Effector memory CD8-positive, alpha-beta T cell (primary cell): ENCODE measurements at regions not wholly inside any gene's neighbourhood (a gene's known extent, or its start where the extent isn't known, plus 50 kb on each side); places are given as distances from the start of the nearest gene placed in this dataset.

Experiments used
- ATAC-seq: fragments of 150-1000 bp; cut with Tn5 transposase; replicated peaks from 2 replicates; pipeline ENCODE4 v1.10.0; 2021; ENCODE audit warnings: mild to moderate bottlenecking, moderate library complexity
- DNase-seq, 3 experiments: peaks; one replicate each; pipeline ENCODE4 v3.0.0; 2021
- H3K27ac Mint-ChIP-seq, 2 donors: one replicate each; pipeline ENCODE4 v1.8.0; 2022; ENCODE audit warnings: mild to moderate bottlenecking in 2 of 2, mixed read lengths in 2 of 2, moderate library complexity in 2 of 2
- H3K27me3 Mint-ChIP-seq, 2 donors: one replicate each; pipeline ENCODE4 v1.8.0; 2022; ENCODE audit warnings: mixed read lengths in 2 of 2
- H3K36me3 Mint-ChIP-seq: one replicate; pipeline ENCODE4 v1.8.0; 2022; ENCODE audit warnings: mild to moderate bottlenecking, moderate library complexity, mixed read lengths; ENCODE audit not compliant: insufficient read depth
- H3K4me1 Mint-ChIP-seq, 2 donors: one replicate each; pipeline ENCODE4 v1.8.0; 2022; ENCODE audit warnings: low read depth in 2 of 2, mixed read lengths in 2 of 2
- H3K4me3 Mint-ChIP-seq, 2 donors: one replicate each; pipeline ENCODE4 v1.8.0; 2022; ENCODE audit warnings: mild to moderate bottlenecking in 2 of 2, mixed read lengths in 2 of 2, moderate library complexity in 2 of 2
- H3K9me3 Mint-ChIP-seq, 2 donors: one replicate each; pipeline ENCODE4 v1.8.0; 2022; ENCODE audit warnings: mixed read lengths in 2 of 2

DNA sequence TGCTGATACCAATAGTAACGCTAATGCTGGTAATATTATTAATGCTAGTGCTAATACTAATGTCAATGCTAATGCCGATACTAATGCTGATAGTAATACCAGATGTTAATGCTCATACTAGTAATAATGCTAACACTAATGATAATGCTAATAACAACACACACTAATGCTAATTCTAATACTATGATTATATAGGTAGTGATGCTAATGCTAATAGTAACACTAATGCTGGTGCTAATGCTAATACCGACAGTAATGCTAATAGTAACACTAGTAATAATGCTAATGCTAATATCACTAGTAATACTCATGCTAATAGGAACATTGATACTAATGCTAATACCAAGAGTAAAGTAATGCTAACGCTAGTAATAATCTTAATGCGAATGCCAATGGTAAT, 406.4 kb upstream of the RNF32 start:
- DNase-seq = no peak
- ATAC-seq = no peak
- Mint-ChIP-seq H3K4me3 (no peak overlapping the region), H3K9me3 (peaks cover 0 to 6% of the 10 kb centered on the region in 2 donors), H3K27ac (no peak overlapping the region), H3K4me1 (peaks cover 0 to 1% of the 10 kb centered on the region in 2 donors), H3K36me3 (no peaks in the 10 kb centered on the region), H3K27me3 (no peaks in the 10 kb centered on the region)

DNA sequence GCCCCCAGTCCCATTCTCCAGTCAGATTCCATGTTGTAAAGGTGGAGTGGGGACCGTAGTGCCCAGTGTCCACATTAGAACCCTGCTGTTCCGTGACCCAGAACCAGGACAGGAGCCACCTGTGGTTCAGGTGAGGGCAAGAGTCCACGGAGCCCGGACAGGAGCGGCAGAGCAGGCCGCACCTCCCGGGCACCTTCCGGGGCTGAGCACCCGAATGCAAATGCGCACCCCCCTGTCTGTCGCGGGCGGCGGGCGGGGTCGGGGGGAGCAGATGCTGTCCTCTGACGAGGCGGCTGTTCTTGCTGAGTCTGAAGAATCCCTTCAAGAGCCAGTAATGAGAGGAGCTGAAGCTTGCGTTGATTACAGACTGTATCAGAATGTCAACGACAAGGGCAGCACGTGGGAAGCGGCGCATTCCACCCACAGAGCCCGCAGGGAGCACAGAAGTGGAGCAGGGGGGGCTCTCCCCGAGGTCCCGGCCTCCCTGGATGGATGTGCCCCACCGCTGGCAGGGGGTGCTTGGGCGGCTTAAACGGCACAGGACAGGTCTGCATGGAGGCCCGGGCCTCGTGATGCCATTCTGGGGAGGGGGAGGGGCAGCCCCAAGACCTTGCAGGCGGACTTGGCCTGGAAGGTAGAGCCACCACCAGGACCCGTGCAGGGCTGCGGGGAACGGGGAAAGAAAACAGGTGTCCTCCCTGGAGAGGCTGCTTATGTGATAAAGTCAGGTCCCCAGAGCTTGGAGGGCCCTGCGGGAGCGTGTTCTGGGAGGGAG, 407.5 kb upstream of the RNF32 start:
- DNase-seq = no peak
- H3K27ac Mint-ChIP-seq = no peak overlapping the region
- no peaks in the 10 kb centered on the region for H3K27me3 Mint-ChIP-seq
- no peaks in the 10 kb centered on the region for H3K36me3 Mint-ChIP-seq
- ATAC-seq = no peak
- H3K4me1 Mint-ChIP-seq = peaks cover 0 to 1% of the 10 kb centered on the region in 2 donors
- no peak overlapping the region for H3K4me3 Mint-ChIP-seq
- peaks cover 0 to 6% of the 10 kb centered on the region in 2 donors for H3K9me3 Mint-ChIP-seq

DNA sequence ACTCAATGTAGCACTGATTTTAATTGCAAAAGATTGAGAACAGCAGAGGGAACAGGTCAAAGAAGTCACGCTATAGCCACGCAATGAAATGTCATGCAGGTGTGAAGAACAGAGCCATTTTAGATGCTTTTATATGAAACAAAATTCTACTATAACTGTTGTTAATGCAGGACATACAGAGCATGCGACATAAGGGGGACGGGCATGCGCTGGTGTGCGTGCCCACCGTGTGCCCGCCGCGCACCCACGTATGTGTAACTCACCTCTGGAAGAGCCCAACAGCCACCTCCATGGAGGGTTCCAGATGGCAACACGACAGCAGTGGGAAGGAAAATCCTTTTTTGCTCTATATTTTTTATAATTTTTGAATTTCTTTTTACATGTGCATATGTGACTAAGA, 410.0 kb upstream of the RNF32 start:
- ATAC-seq (no peak), DNase-seq (no peak)
- no peaks in the 10 kb centered on the region for H3K4me1 Mint-ChIP-seq
- H3K36me3 Mint-ChIP-seq = no peaks in the 10 kb centered on the region
- H3K27ac Mint-ChIP-seq = no peak overlapping the region
- no peaks in the 10 kb centered on the region for H3K9me3 Mint-ChIP-seq
- no peak overlapping the region for H3K4me3 Mint-ChIP-seq
- H3K27me3 Mint-ChIP-seq = no peaks in the 10 kb centered on the region

DNA sequence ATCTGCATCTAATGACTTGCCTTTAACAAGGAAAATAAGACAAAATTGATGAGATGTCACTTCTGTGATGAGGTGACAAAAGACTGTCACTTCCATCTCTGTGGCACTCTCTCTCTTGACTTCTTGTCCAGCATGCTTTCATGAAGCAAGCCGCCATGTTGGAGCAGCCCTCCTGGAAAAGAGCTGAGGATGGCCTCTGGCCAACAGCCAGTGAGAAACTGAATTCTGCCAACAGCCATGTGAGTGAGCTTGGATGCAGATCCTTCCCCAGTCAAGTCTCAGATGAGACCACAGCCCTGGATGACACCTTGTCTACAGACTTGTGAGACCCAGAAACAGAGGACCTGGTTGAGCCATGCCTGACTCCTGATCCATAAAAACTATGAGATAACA, 412.6 kb upstream of the SHH start:
- no peaks in the 10 kb centered on the region for H3K9me3 Mint-ChIP-seq
- DNase-seq = no peak
- peaks cover 6 to 12% of the 10 kb centered on the region in 2 donors for H3K27me3 Mint-ChIP-seq
- no peaks in the 10 kb centered on the region for H3K36me3 Mint-ChIP-seq
- no peak overlapping the region for H3K27ac Mint-ChIP-seq
- no peak for ATAC-seq
- no peaks in the 10 kb centered on the region for H3K4me1 Mint-ChIP-seq
- H3K4me3 Mint-ChIP-seq = no peak overlapping the region

DNA sequence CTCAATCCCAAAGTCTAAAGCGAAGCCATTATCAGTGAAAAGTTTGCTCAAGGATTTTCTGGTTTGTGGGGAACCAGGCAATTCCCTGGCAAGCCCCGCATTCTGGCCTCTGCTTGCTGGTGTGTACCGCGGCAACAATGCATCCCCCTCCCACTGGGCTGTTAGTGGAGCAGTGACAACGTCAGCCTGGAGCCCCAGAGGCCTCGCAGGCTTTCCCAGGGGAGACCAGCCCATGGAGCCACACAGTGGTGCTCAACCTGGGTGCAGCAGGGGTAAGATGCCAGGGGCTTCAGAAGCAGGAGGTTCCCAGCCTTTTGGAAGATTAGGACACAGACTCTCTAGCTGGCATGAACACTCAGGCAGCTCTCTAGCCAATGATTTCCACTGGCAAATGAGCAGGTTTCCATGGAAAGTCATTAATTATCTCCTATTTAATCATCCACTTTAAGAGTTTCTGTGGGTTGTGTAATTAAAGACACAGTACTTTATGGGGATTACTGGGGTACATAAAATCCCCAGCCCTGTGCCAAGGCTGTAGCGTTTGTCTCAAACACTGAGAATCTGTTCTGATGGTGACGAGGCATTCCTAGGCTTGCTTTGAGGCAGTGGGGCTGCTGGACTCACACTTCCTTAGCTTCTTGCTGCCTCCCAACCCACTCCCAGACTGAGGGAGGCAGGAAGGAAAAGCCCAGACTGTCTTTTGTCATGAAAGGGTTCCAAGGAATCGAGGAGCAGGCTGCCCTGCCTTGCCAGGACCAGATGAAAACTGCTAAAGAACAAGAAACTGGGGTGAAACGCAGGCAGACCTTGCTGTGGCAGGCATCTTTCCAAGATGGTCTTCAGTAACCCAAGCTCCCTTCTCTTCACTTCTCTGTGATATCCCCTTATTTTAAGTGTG, 411.9 kb upstream of the SHH start:
- H3K27me3 Mint-ChIP-seq = peaks cover 6 to 17% of the 10 kb centered on the region in 2 donors
- H3K4me1 Mint-ChIP-seq = no peaks in the 10 kb centered on the region
- ATAC-seq (no peak), DNase-seq (no peak)
- no peak overlapping the region for H3K4me3 Mint-ChIP-seq
- no peak overlapping the region for H3K27ac Mint-ChIP-seq
- no peaks in the 10 kb centered on the region for H3K9me3 Mint-ChIP-seq
- no peaks in the 10 kb centered on the region for H3K36me3 Mint-ChIP-seq

DNA sequence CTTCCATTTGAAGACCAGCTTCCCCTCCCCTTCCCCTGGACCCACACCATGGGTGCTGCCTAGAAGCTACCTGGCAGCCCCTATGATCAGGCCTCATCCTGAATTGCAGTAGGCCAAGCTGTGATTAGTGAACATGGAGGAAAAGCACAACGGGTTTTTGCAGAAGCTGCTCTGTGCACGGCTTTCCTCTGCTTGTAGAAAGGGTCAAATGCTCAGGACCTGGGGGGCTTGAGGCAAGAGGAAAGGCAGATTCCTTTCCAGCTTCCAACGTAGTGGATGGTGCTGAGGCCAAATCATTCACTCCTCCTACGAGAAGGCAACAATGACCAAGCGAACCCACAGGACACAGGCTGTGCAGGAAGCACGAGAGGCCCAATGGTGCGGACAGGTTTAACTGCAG, 410.3 kb upstream of the SHH start:
- Mint-ChIP-seq H3K36me3 (no peaks in the 10 kb centered on the region), H3K9me3 (no peaks in the 10 kb centered on the region), H3K27me3 (peaks cover 6 to 23% of the 10 kb centered on the region in 2 donors), H3K4me3 (no peak overlapping the region), H3K4me1 (no peaks in the 10 kb centered on the region), H3K27ac (no peak overlapping the region)
- ATAC-seq (no peak), DNase-seq (no peak)

DNA sequence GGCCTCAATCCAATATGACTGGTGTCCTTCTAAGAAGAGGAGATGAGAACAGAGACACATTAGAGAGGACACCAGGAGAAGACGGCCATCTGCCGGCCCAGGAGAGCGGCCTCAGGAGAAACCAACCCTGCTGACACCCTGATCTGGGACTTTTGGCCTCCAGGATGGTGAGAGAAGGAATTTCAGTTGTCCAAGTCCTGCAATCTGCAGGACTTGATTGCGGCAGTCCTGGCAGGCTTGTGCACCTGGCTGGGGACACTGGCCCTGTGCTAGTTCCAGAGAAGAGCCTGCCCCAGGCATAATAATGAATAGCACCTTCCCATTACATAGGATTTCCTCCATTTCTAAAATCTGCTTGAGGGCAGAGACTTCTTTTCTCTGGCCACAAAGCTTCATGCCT, 409.9 kb upstream of the SHH start:
- no peaks in the 10 kb centered on the region for H3K4me1 Mint-ChIP-seq
- no peak for ATAC-seq
- no peak for DNase-seq
- H3K4me3 Mint-ChIP-seq = no peak overlapping the region
- no peaks in the 10 kb centered on the region for H3K36me3 Mint-ChIP-seq
- H3K9me3 Mint-ChIP-seq = no peaks in the 10 kb centered on the region
- peaks cover 6 to 25% of the 10 kb centered on the region in 2 donors for H3K27me3 Mint-ChIP-seq
- H3K27ac Mint-ChIP-seq = no peak overlapping the region

DNA sequence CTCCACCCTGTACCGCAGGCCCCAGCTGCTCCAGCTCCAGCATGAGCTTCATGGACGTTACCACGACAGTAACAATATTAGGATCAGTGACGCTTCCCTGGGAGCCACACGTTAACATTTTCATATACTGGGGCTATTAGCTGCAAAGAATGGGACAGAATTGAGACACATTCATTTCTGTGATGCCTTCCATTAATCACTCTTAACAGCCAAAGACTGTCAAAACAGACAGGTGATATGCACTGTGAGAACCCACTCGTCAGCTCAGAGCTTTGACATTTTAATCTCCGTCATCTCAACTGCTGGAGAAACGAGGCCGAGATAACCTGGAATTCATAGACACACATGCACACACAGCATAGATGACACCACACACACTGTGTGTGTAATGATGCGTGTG, 408.4 kb upstream of the SHH start:
- Mint-ChIP-seq H3K36me3 (no peaks in the 10 kb centered on the region), H3K4me3 (no peak overlapping the region), H3K9me3 (no peaks in the 10 kb centered on the region), H3K27me3 (peaks cover 6 to 25% of the 10 kb centered on the region in 2 donors), H3K27ac (no peak overlapping the region), H3K4me1 (no peaks in the 10 kb centered on the region)
- DNase-seq (no peak), ATAC-seq (no peak)

DNA sequence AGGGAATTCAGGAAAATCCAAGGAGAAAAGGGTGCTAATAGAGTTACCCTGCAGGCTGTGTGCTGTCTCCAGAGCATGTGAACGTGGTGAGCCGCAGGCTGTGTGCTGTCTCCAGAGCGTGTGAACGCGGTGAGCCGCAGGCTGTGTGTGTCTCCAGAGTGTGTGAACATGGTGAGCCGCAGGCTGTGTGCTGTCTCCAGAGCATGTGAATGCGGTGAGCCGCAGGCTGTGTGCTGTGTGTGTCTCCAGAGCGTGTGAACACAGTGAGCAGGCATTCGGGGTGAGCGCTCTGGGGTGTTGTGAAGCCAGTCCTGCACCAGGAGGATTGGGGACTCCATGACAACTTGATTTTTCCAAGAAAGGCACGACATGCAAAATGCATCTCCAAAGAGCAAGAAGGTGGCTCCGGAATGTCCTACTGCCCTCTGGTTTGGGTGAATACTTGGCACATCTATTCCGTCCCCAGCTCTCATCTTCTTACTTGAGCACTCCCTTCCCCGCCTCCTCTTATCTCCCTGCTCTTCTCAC, 407.9 kb upstream of the SHH start:
- Mint-ChIP-seq H3K27ac (no peak overlapping the region), H3K36me3 (no peaks in the 10 kb centered on the region), H3K4me1 (no peaks in the 10 kb centered on the region), H3K9me3 (no peaks in the 10 kb centered on the region), H3K4me3 (no peak overlapping the region), H3K27me3 (peaks cover 6 to 25% of the 10 kb centered on the region in 2 donors)
- ATAC-seq (no peak), DNase-seq (no peak)

DNA sequence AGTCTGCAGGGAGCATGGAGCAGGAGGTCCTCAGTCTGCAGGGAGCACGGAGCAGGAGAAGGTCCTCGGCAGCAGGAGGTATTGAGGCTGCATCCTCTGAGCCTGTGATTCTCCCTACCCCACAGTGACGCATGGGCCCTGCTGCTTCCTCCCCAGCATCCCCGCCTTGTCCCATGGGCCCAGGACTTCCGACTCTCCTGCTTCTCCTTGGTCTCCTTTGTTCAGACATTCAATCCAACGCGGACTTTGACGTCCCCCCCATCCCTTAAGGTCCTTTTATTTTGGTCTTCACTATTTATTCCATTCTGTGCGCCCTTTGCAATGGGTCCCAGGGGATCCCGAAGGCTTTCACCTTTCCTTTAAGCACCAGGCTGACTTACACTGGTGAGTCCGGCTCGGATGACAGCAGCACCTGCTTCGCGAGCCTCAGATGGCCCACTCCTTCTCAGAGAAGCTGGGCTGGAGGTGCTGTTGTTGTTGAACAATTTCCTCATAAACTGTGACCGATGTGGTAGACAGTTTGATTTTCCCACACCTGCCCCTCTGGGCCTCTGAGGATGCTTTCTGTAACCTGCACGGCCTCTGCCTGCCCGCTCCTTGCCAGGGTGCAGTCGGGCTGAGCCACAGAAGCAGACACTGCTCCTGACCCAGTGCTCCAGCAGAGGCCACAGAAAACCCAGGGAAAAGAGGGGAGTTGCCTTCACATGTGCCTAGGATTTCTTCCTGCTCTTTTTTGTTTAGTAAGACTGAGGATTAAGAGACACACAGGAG, 407.2 kb upstream of the SHH start:
- DNase-seq (no peak), ATAC-seq (no peak)
- Mint-ChIP-seq H3K36me3 (no peaks in the 10 kb centered on the region), H3K4me3 (no peak overlapping the region), H3K4me1 (no peaks in the 10 kb centered on the region), H3K27me3 (peaks cover 6 to 25% of the 10 kb centered on the region in 2 donors), H3K9me3 (no peaks in the 10 kb centered on the region), H3K27ac (no peak overlapping the region)

DNA sequence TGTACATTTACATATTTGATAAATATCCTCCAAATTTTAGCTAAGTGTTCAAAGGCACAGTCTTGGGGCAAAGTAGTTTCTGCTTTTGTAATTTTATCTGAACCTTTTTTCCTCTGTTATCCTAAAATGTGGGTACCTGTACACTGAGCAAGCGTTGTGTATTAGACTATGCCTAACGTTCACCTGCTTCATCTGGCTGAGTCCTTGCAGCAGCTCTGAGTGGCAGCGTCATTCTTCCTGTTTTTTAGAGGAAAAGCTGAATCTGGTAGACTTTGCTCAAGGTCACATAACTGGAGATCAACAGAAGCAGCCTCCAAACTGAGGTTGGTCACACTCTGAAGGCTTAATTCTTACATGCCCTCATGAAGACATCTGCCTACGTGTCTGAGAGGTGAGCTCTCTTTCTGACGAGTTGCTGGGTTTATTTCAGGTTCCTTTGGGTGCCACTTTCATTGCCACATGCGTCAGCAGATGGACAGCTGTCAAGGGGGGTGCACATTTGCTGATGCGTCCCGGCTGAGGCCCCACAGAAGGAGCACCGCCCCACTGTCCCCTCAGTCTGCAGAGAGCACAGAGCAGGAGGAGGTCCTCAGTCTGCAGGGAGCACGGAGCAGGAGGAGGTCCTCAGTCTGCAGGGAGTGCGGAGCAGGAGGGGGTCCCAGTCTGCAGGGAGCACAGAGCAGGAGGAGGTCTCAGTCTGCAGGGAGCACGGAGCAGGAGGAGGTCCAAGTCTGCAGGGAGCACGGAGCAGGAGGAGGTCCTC, 406.5 kb upstream of the SHH start:
- no peaks in the 10 kb centered on the region for H3K4me1 Mint-ChIP-seq
- DNase-seq = no peak
- H3K27me3 Mint-ChIP-seq = peaks cover 6 to 25% of the 10 kb centered on the region in 2 donors
- no peaks in the 10 kb centered on the region for H3K36me3 Mint-ChIP-seq
- ATAC-seq = no peak
- no peaks in the 10 kb centered on the region for H3K9me3 Mint-ChIP-seq
- no peak overlapping the region for H3K4me3 Mint-ChIP-seq
- no peak overlapping the region for H3K27ac Mint-ChIP-seq

DNA sequence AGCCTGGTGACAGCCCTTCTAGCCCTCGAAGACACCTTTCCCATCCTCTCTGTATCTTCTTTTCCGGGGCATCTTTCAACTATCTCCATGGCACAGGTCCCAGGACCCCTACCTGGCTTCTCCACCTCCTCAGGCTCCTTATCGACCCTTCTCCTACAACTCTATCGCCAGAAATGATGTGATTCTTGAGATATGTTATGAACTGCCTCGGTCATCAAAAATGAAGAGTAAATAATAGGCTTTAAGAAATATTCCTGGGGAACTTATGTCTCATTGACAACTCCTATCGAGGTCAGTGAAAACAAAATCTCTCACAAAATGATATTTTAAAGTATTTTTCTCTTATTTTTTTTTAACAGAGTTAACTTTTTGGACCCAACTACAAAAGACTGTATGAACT, 405.5 kb upstream of the SHH start:
- Mint-ChIP-seq H3K36me3 (no peaks in the 10 kb centered on the region), H3K9me3 (no peaks in the 10 kb centered on the region), H3K27me3 (peaks cover 6 to 25% of the 10 kb centered on the region in 2 donors), H3K4me3 (no peak overlapping the region), H3K4me1 (no peaks in the 10 kb centered on the region), H3K27ac (no peak overlapping the region)
- ATAC-seq = no peak
- DNase-seq = no peak

DNA sequence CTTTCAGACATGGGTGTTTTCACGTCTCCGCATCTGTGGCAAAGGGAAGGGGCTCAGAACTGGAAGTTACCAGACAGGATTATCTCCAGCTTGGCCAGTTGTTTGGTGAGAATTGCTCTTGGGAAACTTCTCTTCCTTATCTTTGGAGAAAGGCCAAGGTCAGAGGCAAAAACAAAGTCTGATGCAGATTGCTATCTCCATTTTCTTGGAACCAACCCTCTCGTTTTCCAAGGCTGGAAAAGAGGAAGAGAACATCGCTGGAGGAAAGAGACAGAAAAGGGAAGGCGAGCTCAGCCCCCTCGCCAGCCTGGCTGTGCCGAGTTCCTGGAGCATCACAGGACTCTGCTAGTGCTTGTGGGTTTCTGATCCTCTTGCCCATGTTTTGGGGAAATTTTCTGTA, 396.8 kb upstream of the SHH start:
- Mint-ChIP-seq H3K27me3 (peaks cover 9 to 10% of the 10 kb centered on the region in 2 donors), H3K27ac (no peak overlapping the region), H3K4me3 (no peak overlapping the region), H3K4me1 (no peaks in the 10 kb centered on the region), H3K9me3 (no peaks in the 10 kb centered on the region), H3K36me3 (no peaks in the 10 kb centered on the region)
- no peak for ATAC-seq
- no peak for DNase-seq
